GM12878 (cell line): ENCODE measurements at regions not wholly inside any gene's neighbourhood (a gene's known extent, or its start where the extent isn't known, plus 50 kb on each side); places are given as distances from the start of the nearest gene placed in this dataset.

Source experiments
- ATAC-seq: fragments of 200-7000 bp; cut with Tn5 transposase; 3 replicates; pipeline ENCODE4 v1.9.1; 2020; ENCODE audit warnings: mild to moderate bottlenecking, moderate library complexity
- BruUV-seq: library from RNA; stranded (reverse); fragments of 400-500 nt; replicated peaks from 2 replicates; lab custom pipeline; 2021; lab: Mats Ljungman, UMichigan
- CTCF ChIA-PET: fragments of 300-600 bp; sonication (Branson Sonifier 250); formaldehyde crosslinking; extraction: SDS; loops from one replicate; lab custom pipeline; 2021; ENCODE audit warnings: inconsistent platforms; lab: Yijun Ruan, JAX
- POLR2A ChIA-PET: fragments of 350-600 bp; formaldehyde crosslinking; extraction: SDS; loops from one replicate; lab custom pipeline; 2021; ENCODE audit warnings: inconsistent platforms; lab: Charles Lee
- RAD21 ChIA-PET: fragments of 300-600 bp; sonication (Branson Sonifier 250); formaldehyde crosslinking; loops from one replicate; lab custom pipeline; 2023; ENCODE audit warnings: antibody characterized with exemption; ENCODE audit not compliant: unreplicated experiment; lab: Charles Lee
- SMC1A ChIA-PET: fragments of 300-600 bp; sonication (Branson Sonifier 250); formaldehyde crosslinking; loops from one replicate; lab custom pipeline; 2023; ENCODE audit not compliant: unreplicated experiment, uncharacterized antibody; lab: Charles Lee
- DNase-seq: peaks from one replicate; pipeline ENCODE4 v3.0.0-alpha.2; 2011; ENCODE audit warnings: low read depth, low spot score
- FAIRE-seq: peaks from 3 replicates; lab custom pipeline; 2011; peaks lifted over from hg19 to GRCh38; lab: Jason Lieb, UNC
- H2AFZ ChIP-seq: 2 replicates; pipeline ENCODE4 v1.6.0; 2011; ENCODE audit warnings: low read depth, low read length, control low read depth; ENCODE audit not compliant: control insufficient read depth
- H3K27ac ChIP-seq: 2 replicates; pipeline ENCODE4 v1.5.1; 2011; ENCODE audit warnings: control low read depth; ENCODE audit not compliant: control insufficient read depth, insufficient read depth
- H3K27me3 ChIP-seq, 2 experiments: replicated peaks in 1 of 2; 2 replicates each; pipeline versions ENCODE4 v1.6.0 to v1.6.1; 2011; ENCODE audit warnings: low read length in 1 of 2; ENCODE audit not compliant: control insufficient read depth in 2 of 2, insufficient read depth in 2 of 2
- H3K36me3 ChIP-seq, 2 experiments: 2 replicates each; pipeline ENCODE4 v1.5.1; 2011; ENCODE audit warnings: low read length in 1 of 2; ENCODE audit not compliant: control insufficient read depth in 2 of 2, insufficient read depth in 2 of 2
- H3K4me1 ChIP-seq: 2 replicates; pipeline ENCODE4 v1.6.1; 2011; ENCODE audit warnings: mild to moderate bottlenecking, low read length, moderate library complexity, mixed read lengths; ENCODE audit not compliant: control insufficient read depth, insufficient read depth
- H3K4me2 ChIP-seq: 2 replicates; pipeline ENCODE4 v1.6.0; 2011; ENCODE audit warnings: control low read depth; ENCODE audit not compliant: control insufficient read depth, insufficient read depth
- H3K4me3 ChIP-seq: fragments of 200-600 bp; sonication (generic); 2 replicates; pipeline ENCODE4 v1.5.1; 2016
- H3K79me2 ChIP-seq: 2 replicates; pipeline ENCODE4 v1.6.0; 2011; ENCODE audit warnings: low read length; ENCODE audit not compliant: control insufficient read depth, insufficient read depth
- H3K9ac ChIP-seq: 2 replicates; pipeline ENCODE4 v1.8.0; 2011; ENCODE audit warnings: low read length, control low read depth, mixed read lengths; ENCODE audit not compliant: control insufficient read depth, insufficient read depth
- H3K9me3 ChIP-seq: replicated peaks from 3 replicates; pipeline ENCODE4 v1.5.1; 2011; ENCODE audit warnings: mild to moderate bottlenecking, low read length; ENCODE audit not compliant: control insufficient read depth, insufficient read depth
- H4K20me1 ChIP-seq: 2 replicates; pipeline ENCODE4 v1.6.0; 2011; ENCODE audit not compliant: control insufficient read depth, insufficient read depth
- BMI1 ChIP-seq: fragments of 450-650 bp; IDR thresholded peaks from 2 replicates; pipeline ENCODE4 v1.6.1; 2016; ENCODE audit warnings: mild to moderate bottlenecking, moderate library complexity, borderline replicate concordance
- HSF1 ChIP-seq: fragments of 150-350 bp; IDR thresholded peaks from 2 replicates; pipeline ENCODE4 v1.6.1; 2014; ENCODE audit warnings: mild to moderate bottlenecking, low read depth, low read length
- MTA2 ChIP-seq: fragments of 450-650 bp; IDR thresholded peaks from 2 replicates; pipeline ENCODE4 v1.6.1; 2016; ENCODE audit warnings: low read depth, mild to moderate bottlenecking, moderate library complexity
- MXI1 ChIP-seq: fragments of 150-350 bp; IDR thresholded peaks from 2 replicates; pipeline ENCODE4 v1.6.1; 2011; ENCODE audit warnings: low read depth, mild to moderate bottlenecking, inconsistent platforms, low read length, improper control_type of control experiment
- MYB ChIP-seq: fragments of 150-350 bp; IDR thresholded peaks from 2 replicates; pipeline ENCODE4 v1.6.1; 2014; ENCODE audit warnings: mild to moderate bottlenecking, low read depth, low read length, borderline replicate concordance
- MYC ChIP-seq: IDR thresholded peaks from 2 replicates; pipeline ENCODE4 v1.6.1; 2011; ENCODE audit warnings: mild to moderate bottlenecking, low read length, moderate library complexity, inconsistent platforms; ENCODE audit not compliant: insufficient read depth, insufficient replicate concordance, insufficient read length, severe bottlenecking
- NBN ChIP-seq: fragments of 450-650 bp; IDR thresholded peaks from 2 replicates; pipeline ENCODE4 v1.6.1; 2016
- NFYA ChIP-seq: IDR thresholded peaks from 2 replicates; pipeline ENCODE4 v1.6.1; 2011; ENCODE audit warnings: low read depth, mild to moderate bottlenecking, low read length, improper control_type of control experiment, borderline replicate concordance
- NR2C1 ChIP-seq: fragments of 450-650 bp; IDR thresholded peaks from 2 replicates; pipeline ENCODE4 v1.6.1; 2017; ENCODE audit warnings: antibody characterized with exemption, mild to moderate bottlenecking, moderate library complexity
- NRF1 ChIP-seq: conservative IDR thresholded peaks from 2 replicates; pipeline ENCODE4 v1.6.1; 2011; ENCODE audit warnings: mild to moderate bottlenecking, low read depth, low read length, improper control_type of control experiment
- in situ Hi-C: fragments of 300-500 bp; cut with MboI; formaldehyde crosslinking; loops from 9 replicates; pipeline ENCODE4 v1.14.3; 2018; ENCODE audit warnings: mixed read lengths
- intact Hi-C: fragments of 100-400 bp; cut with micrococcal nuclease; formaldehyde crosslinking; loops from one replicate; pipeline ENCODE4 v1.14.2; 2022; ENCODE audit not compliant: unreplicated experiment
- TF ChIP-seq, protein P1 (sequence below): fragments of 450-650 bp; IDR thresholded peaks from 2 replicates; pipeline ENCODE4 v1.6.1; 2017; ENCODE audit warnings: mild to moderate bottlenecking, moderate library complexity

- no peak for TF ChIP-seq MTA2
- no peak for TF ChIP-seq BMI1
- no peak for TF ChIP-seq NBN
- no peak for TF ChIP-seq MYC
- TF ChIP-seq, protein P1, sequence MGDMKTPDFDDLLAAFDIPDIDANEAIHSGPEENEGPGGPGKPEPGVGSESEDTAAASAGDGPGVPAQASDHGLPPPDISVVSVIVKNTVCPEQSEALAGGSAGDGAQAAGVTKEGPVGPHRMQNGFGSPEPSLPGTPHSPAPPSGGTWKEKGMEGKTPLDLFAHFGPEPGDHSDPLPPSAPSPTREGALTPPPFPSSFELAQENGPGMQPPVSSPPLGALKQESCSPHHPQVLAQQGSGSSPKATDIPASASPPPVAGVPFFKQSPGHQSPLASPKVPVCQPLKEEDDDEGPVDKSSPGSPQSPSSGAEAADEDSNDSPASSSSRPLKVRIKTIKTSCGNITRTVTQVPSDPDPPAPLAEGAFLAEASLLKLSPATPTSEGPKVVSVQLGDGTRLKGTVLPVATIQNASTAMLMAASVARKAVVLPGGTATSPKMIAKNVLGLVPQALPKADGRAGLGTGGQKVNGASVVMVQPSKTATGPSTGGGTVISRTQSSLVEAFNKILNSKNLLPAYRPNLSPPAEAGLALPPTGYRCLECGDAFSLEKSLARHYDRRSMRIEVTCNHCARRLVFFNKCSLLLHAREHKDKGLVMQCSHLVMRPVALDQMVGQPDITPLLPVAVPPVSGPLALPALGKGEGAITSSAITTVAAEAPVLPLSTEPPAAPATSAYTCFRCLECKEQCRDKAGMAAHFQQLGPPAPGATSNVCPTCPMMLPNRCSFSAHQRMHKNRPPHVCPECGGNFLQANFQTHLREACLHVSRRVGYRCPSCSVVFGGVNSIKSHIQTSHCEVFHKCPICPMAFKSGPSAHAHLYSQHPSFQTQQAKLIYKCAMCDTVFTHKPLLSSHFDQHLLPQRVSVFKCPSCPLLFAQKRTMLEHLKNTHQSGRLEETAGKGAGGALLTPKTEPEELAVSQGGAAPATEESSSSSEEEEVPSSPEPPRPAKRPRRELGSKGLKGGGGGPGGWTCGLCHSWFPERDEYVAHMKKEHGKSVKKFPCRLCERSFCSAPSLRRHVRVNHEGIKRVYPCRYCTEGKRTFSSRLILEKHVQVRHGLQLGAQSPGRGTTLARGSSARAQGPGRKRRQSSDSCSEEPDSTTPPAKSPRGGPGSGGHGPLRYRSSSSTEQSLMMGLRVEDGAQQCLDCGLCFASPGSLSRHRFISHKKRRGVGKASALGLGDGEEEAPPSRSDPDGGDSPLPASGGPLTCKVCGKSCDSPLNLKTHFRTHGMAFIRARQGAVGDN = no peak
- TF ChIP-seq MYB = no peak
- no peak for TF ChIP-seq NR2C1
- no peak for TF ChIP-seq MXI1
- no peak for TF ChIP-seq NRF1
- TF ChIP-seq HSF1 = no peak
- no peak for TF ChIP-seq NFYA
- Histone ChIP-seq H3K4me1 (no peaks in the 10 kb centered on the region), H3K4me3 (no peak overlapping the region), H3K4me2 (no peak overlapping the region), H3K9me3 (no peaks in the 10 kb centered on the region), H3K79me2 (no peaks in the 10 kb centered on the region), H3K36me3 (no peaks in the 10 kb centered on the region), H2AFZ (no peak overlapping the region), H3K9ac (no peak overlapping the region), H3K27ac (no peak overlapping the region), H4K20me1 (no peaks in the 10 kb centered on the region), H3K27me3 (no peaks in the 10 kb centered on the region)
- CTCF ChIA-PET = no interaction called here
- RAD21 ChIA-PET = no interaction called here
- POLR2A ChIA-PET = no interaction called here
- SMC1A ChIA-PET = no interaction called here
- no TSS peak for BruUV-seq
- DNase-seq = no peak
- FAIRE-seq = no peak
- intact Hi-C loops = no loop called here
- in situ Hi-C loops = no loop called here
- ATAC-seq = no peak
Measured at GRCh38 chr2:146271131-146271831, 1573.5 kb upstream of the ACVR2A start.
